Hepatocyte (in vitro differentiated cells): ENCODE measurements at regions not wholly inside any gene's neighbourhood (a gene's known extent, or its start where the extent isn't known, plus 50 kb on each side); places are given as distances from the start of the nearest gene placed in this dataset.

Experiments
- CTCF ChIP-seq: fragments of 200-600 bp; sonication (generic); IDR thresholded peaks from 2 replicates; pipeline ENCODE4 v1.5.1; 2016; ENCODE audit warnings: antibody characterized with exemption, mild to moderate bottlenecking; ENCODE audit not compliant: poor library complexity
- EZH2 ChIP-seq: fragments of 200-600 bp; sonication (generic); IDR thresholded peaks from 2 replicates; pipeline ENCODE4 v1.6.1; 2016; ENCODE audit warnings: antibody characterized with exemption, mild to moderate bottlenecking, borderline replicate concordance
- EZH2phosphoT487 ChIP-seq: fragments of 200-600 bp; sonication (generic); IDR thresholded peaks from one replicate; pipeline ENCODE4 v1.6.1; 2018; ENCODE audit warnings: antibody characterized with exemption, mild to moderate bottlenecking, low read depth, moderate library complexity; ENCODE audit not compliant: unreplicated experiment, severe bottlenecking

GRCh38 chr18:56176751-56177150, 461.6 kb downstream of the TXNL1 start:
- no peak for TF ChIP-seq CTCF
- no peak for TF ChIP-seq EZH2
- no peak for TF ChIP-seq EZH2phosphoT487
